ENCODE measurements at regions not wholly inside any gene's neighbourhood (a gene's known extent, or its start where the extent isn't known, plus 50 kb on each side); places are given as distances from the start of the nearest gene placed in this dataset.

DNA sequence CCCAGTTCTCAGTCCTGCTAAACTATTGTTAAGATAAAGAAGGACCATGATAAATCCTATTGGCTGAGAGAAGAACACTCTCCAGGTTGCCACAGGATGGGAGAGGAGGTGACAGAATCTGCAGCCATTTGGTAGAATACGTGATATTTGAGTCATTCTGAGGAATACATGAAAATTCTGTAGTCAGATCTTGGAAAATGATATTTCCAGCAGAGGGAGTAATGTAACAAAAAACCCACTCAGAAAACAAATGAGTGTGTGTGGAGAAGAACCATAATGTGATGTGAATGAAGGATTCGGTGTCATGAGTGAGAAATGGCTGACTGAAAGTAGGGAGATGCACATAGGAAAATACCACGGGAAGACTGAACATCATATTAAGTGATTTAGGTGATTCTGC, 128.5 kb upstream of the PFKP start:
- Histone ChIP-seq H3K4me1 (ENCODE audit: insufficient read depth) (peaks cover 3% of the 10 kb centered on the region), H3K27me3 (no peaks in the 10 kb centered on the region), H3K27ac (no peak overlapping the region), H3K4me3 (no peak overlapping the region), H3K9me3 (no peaks in the 10 kb centered on the region), H3K36me3 (no peaks in the 10 kb centered on the region)
- DNase-seq, result no peak
- intact Hi-C loops (cut with DNase I), result no loop called here
- 71 to 73% (median 72%) methylated on average over 3 of the region's 3 CpGs for WGBS, 3 donors
- TF ChIP-seq, protein P1, sequence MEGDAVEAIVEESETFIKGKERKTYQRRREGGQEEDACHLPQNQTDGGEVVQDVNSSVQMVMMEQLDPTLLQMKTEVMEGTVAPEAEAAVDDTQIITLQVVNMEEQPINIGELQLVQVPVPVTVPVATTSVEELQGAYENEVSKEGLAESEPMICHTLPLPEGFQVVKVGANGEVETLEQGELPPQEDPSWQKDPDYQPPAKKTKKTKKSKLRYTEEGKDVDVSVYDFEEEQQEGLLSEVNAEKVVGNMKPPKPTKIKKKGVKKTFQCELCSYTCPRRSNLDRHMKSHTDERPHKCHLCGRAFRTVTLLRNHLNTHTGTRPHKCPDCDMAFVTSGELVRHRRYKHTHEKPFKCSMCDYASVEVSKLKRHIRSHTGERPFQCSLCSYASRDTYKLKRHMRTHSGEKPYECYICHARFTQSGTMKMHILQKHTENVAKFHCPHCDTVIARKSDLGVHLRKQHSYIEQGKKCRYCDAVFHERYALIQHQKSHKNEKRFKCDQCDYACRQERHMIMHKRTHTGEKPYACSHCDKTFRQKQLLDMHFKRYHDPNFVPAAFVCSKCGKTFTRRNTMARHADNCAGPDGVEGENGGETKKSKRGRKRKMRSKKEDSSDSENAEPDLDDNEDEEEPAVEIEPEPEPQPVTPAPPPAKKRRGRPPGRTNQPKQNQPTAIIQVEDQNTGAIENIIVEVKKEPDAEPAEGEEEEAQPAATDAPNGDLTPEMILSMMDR (IDR thresholded peaks at IDR 0.05), result no peak

DNA sequence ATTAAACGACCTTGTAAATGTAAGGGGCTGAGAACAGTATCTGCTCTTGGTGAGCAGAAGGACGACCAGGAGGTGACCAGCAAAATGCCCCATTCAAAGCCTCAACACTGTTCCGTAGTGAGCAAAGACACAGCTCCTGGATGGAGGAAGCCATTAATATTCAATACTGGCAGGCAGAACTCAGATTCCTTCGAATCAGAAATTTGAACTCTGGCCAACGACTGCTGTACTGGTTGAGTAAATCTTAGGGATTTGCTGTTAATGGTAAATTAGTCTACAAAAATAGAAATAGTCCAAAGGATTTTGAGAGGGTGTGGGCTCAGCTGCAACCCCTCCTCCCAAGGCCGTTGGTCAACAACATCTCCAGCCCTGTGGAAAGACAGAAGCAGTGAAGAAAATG, 130.5 kb upstream of the PFKP start:
- H3K36me3 ChIP-seq, result no peaks in the 10 kb centered on the region
- intact Hi-C loops (cut with DNase I), result no loop called here
- no peak for TF ChIP-seq EP300 (IDR thresholded peaks at IDR 0.05)
- no peak for TF ChIP-seq POLR2A (IDR thresholded peaks at IDR 0.05)
- TF ChIP-seq, protein P1 (IDR thresholded peaks at IDR 0.05), result no peak
- H3K4me3 ChIP-seq, result no peak overlapping the region
- peaks cover 3% of the 10 kb centered on the region for H3K4me1 ChIP-seq (ENCODE audit: insufficient read depth)
- no peaks in the 10 kb centered on the region for H3K27me3 ChIP-seq
- DNase-seq, result no peak
- no peaks in the 10 kb centered on the region for H3K9me3 ChIP-seq
- H3K27ac ChIP-seq, result no peak overlapping the region
- 6 to 17% (median 10%) methylated on average over 6 of the region's 6 CpGs for WGBS, 3 donors

DNA sequence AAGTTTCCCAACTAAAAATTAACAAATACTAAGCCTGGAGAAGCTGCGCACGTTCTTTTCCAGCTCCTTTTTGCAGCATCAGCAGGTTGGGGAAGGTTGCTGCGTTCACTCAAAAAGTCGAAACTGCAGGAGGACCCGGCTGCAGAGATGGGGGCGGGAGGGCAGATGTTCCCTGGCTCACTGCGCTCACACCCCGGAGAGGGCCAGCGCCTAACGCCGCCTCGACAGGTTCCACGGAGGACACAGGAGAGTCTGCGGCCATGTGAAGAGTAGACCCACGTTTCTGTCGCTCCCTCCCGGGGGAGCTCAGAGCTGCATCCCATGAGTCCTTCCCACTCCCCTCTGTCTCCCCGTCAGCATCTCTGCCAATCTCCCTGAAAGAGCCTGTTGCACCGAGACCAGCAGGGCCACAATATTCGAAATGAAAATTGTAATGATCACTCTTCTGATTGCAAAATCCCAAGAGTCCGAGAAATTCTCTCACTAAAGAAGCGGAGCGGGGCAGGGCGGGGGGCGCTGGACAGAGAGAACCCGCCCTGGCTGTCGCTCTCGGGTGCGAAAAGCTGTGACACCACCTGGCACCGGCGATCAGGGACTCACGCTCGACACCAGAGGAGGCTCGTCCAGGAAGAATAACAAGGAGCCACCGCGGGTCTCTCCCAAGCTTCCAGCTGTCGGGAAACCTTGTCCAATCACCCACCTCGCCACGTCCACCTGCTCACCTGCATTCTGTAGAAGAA, 131.5 kb upstream of the PFKP start:
- Histone ChIP-seq H3K9me3 (no peaks in the 10 kb centered on the region), H3K27me3 (no peaks in the 10 kb centered on the region), H3K36me3 (no peaks in the 10 kb centered on the region), H3K4me1 (ENCODE audit: insufficient read depth) (peaks cover 3% of the 10 kb centered on the region), H3K4me3 (no peak overlapping the region), H3K27ac (no peak overlapping the region)
- intact Hi-C loops (cut with DNase I), result no loop called here
- TF ChIP-seq, protein P1 (IDR thresholded peaks at IDR 0.05), result no peak
- TF ChIP-seq POLR2A (IDR thresholded peaks at IDR 0.05), result no peak
- TF ChIP-seq EP300 (IDR thresholded peaks at IDR 0.05), result no peak
- 79 to 84% (median 84%) methylated on average over 39 of the region's 39 CpGs for WGBS, 3 donors
- DNase-seq, result no peak

DNA sequence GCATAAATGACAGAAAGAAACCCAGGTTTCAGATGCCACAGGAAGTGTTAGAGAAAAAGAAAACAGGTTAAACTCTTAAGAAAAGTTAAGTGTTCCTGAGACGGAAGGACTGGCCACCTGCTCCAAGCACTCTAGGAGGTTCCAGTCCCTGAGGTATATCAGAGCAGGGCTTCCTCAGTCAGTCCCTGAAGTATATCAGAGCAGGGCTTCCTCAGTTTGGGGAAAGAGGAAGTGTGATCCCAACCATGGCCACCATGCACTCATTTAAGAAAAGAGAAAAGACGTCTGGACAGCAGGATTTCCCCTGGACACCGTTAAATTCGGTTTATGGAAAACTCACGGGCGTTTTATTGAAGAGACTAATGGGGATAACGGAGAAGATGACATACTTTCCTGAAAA, 133.4 kb upstream of the PFKP start:
- Histone ChIP-seq H3K36me3 (no peaks in the 10 kb centered on the region), H3K27ac (no peak overlapping the region), H3K27me3 (no peaks in the 10 kb centered on the region), H3K9me3 (no peaks in the 10 kb centered on the region), H3K4me3 (no peak overlapping the region), H3K4me1 (ENCODE audit: insufficient read depth) (peaks cover 3% of the 10 kb centered on the region)
- TF ChIP-seq, protein P1 (IDR thresholded peaks at IDR 0.05), result no peak
- TF ChIP-seq EP300 (IDR thresholded peaks at IDR 0.05), result no peak
- TF ChIP-seq POLR2A (IDR thresholded peaks at IDR 0.05), result no peak
- WGBS, 3 donors, result 88 to 92% (median 91%) methylated on average over 7 of the region's 7 CpGs
- DNase-seq, result no peak
- intact Hi-C loops (cut with DNase I), result no loop called here
